CD1c-positive myeloid dendritic cell (primary cell): ENCODE measurements at regions not wholly inside any gene's neighbourhood (a gene's known extent, or its start where the extent isn't known, plus 50 kb on each side); places are given as distances from the start of the nearest gene placed in this dataset.

ENCODE experiments used
- DNase-seq: peaks from one replicate; pipeline ENCODE4 v3.0.0-alpha.2; 2016; ENCODE audit errors: extremely low spot score

- no peak for DNase-seq
Measured at GRCh38 chr2:7931808-7932207, 750.0 kb upstream of the ID2 start.

- no peak for DNase-seq
Measured at GRCh38 chr2:7933672-7934071, 748.2 kb upstream of the ID2 start.

GRCh38 chr2:7934476-7934875 is 747.4 kb upstream of the ID2 start:
- no peak for DNase-seq

- DNase-seq, result no peak
Measured at GRCh38 chr2:7937082-7937481, 744.8 kb upstream of the ID2 start.

DNA sequence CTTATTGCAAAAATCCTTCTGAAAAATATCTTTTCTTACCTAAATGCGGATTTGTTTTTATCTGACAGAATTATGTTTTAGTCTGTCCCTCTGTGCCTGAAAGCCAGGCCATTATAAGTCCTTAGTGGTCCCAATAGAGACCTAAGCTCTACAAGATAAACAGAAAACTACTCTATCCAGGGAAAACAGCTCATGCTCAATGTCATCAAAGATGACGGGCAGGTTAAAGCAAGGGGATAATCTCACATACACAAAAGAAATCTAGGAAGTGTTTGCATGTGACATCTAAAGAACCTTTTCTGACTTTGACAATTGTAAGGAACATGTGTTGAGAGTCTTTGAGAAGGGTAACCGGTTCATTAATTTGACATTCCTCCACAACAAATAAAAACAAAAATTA is 741.1 kb upstream of the ID2 start:
- no peak for DNase-seq

GRCh38 chr2:7943446-7943845 is 738.4 kb upstream of the ID2 start:
- no peak for DNase-seq

- no peak for DNase-seq
Measured at GRCh38 chr2:7945026-7945425, 736.8 kb upstream of the ID2 start.

DNA sequence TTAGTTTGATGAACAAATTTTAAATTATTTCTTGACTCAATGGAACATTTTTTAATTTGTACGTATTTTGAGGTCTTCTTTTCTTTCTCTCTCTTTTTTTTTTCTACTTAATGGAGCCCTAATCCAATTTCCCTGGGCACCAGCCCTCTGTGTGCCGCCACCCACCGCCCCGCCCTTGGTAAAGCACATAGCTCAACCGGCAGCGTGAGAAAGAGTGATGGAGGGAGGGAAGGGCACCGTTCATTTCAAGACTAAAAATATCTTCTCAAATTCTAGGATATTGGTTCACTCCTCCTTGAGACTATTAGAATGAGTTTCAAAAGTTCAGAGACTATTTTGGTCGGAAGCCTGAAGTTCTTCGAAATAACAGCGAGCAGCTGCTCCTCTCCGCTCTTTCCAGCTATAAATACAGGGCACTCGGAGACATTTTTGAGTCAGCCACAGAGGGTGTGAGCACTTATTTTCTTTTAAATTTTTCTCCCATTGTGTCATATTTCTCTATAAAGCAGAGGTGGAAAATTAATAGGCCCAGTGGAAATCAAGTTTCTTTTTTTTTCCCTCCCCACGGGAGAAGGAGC is 731.7 kb upstream of the ID2 start:
- DNase-seq, result no peak

DNA sequence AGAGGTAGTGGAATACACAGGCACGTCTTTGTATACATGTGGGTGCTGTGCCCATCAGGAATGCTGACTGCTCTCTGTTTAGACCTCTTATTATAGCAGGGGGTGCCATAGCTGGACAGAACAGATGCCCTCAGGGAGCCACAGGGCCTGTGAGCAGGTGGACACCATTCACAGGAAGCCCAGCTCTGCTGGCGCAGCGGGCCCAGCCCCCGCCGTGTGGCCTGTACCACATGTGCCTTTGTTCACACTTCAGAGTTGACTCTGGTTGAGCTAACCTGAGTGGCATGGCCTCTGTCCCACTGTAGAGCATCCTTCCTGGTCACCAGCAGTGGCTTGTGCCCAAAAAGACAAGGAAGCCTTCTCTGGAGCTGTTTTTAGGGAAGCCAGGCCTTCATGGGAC is 730.9 kb upstream of the ID2 start:
- no peak for DNase-seq

GRCh38 chr2:7951490-7951889 is 730.4 kb upstream of the ID2 start:
- no peak for DNase-seq

DNA sequence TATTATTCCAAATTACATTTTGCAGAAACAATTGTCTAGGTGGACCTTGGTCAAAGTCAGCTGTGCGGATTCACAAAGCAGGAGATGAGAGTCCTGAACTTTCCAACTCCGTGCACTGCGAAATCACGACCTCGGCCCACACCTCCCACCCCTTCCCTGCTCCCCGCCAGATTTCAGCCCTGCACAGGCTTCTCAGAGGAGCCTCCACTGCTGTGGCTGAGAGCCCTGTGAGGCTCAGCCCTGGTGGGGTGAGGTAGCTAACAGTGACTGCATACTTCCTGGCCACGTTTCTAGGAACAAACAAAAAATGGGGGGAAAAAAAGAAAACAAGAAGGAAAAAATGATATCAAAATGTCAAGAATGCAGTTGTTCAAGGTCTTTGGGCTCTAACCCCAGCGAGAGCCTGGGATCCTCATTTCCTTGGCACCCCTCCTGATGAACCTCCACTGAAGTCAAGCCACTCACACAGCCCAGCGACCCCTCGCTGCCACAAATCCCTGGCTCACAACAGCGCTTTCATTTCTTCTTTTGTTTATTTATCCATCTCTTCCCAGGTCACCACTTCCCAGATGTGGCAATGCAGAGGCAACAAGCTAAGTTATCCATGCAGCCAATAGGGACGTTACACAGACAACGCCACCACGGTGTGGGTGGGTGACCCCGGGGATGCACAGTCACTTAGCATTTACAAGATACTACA is 729.7 kb upstream of the ID2 start:
- DNase-seq, result no peak

- DNase-seq, result no peak
Measured at GRCh38 chr2:7953195-7953594, 728.7 kb upstream of the ID2 start.

DNA sequence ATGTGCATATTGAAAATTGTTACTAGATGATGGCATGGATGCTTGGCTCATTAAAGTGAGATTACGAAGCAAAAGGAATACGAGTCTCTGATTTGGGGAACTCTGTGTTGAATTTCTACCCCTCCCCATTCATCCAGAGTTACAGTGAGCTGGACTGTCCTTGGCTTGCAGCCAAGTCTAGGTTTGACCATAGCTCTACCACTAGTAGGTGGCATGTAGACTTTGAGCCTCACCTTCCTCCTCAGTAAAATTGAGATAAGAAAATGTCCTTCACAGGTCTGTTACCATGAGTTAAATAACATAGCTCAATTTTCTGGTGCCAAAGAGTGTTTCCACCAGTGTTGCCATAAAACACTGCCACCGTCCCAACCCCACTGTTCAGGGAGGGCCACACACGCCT is 727.6 kb upstream of the ID2 start:
- no peak for DNase-seq

DNA sequence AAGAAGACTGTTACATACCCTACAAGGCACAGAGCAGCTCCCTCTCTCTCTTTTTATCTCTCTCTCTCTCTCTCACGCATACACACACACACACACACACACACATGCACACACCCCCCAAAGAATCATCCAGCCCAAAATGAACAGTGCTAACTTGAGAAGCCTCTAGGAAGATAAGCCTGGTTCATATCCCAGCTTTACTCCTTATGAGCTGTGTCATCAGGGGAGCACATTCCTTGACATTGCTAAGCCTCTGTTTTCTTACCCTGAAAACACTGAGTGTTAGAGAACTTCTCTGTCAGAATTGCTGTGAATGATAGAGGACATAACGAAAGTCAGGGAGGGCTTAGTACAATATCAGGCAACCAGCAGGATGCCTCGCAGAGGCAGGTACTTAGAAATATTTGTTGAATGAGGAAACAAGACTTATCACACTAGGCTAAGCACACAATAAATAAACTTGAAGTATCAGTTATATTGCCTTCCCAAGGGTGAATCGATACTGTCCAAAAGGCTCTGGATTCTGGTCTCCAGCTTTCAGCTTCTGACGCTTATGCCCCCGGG is 725.6 kb upstream of the ID2 start:
- no peak for DNase-seq

- no peak for DNase-seq
Measured at GRCh38 chr2:7961550-7961949, 720.3 kb upstream of the ID2 start.

DNA sequence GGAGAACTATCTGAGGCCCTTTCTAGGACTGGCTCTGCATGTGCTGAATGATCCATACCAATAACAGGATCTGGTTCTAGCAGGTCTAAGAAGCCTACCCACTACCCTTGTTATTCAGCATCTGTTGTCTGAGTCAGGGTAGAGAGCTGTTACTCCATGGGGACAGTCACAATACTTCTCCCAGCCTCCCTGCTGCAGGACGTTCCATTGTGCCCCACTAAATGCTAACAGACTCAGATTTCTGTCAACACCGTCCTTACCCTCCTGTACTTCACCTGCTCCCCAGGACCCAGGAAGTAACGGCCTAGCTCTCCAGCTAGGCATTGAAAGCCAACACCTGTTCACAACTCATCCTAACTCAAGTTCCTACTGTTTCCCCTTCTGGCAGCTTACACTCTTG is 719.7 kb upstream of the ID2 start:
- no peak for DNase-seq

GRCh38 chr2:7963787-7964186 is 718.1 kb upstream of the ID2 start:
- no peak for DNase-seq

GRCh38 chr2:7966032-7966431 is 715.8 kb upstream of the ID2 start:
- no peak for DNase-seq

GRCh38 chr2:7967707-7968405 is 714.0 kb upstream of the ID2 start:
- no peak for DNase-seq

DNA sequence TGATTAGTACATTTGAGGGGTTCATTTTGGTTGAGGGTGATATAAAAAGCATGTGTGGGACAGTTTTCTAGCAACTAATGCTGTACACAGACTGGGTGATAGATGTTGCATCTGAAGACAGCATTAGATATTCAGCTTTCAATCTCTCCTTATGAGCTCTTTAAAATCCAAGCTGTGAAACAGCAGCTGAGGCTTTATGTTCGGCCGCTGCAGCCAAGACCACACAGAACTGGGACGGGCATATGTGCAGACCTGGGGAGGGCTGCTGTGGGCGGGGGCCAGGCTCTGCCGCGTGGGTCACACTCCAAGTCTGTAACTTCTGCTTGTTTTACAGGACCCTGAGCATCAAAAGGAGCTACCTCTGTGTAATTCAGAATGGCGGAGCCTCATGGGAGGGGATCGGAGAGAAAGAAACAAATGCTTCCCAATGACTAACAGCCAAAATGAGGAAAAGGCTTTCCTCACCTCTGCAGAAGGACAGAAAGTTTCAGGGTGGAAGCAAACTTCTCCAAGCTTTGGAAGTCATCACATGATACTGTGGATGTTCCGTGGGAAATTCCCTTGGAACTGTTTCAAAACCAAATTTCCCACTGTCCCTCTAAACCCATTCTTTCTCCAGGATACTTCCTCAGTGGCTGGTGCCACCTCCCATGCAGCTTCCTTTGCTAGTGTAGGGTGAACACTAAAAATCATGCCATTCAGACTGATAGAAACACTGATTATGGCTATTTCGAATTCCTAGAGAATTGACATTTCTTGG is 711.9 kb upstream of the ID2 start:
- no peak for DNase-seq

GRCh38 chr2:7971248-7971647 is 710.6 kb upstream of the ID2 start:
- no peak for DNase-seq

DNA sequence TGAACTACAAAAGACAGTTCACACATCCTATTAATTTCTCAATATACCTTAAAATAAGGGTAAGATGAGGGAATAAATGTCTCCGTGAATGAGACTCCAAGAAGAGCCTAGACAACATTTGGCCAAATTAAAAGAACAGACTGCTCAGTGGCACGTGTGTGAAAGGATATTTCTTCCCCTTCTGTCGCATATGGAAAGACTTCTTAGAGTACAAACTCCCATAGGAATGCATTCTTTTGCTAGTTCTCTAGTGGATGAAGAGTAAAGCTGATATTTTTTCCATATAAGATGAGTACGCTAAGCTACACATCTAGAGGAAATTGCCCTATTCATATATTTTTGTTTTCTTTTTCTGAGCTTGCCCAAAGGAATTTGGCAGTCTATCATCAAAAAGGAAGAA is 710.0 kb upstream of the ID2 start:
- no peak for DNase-seq
